ENCODE measurements at regions not wholly inside any gene's neighbourhood (a gene's known extent, or its start where the extent isn't known, plus 50 kb on each side); places are given as distances from the start of the nearest gene placed in this dataset.

GRCh38 chr4:20041839-20042407 is 209.8 kb upstream of the SLIT2 start (continued):
- no peak for TF ChIP-seq NPAS2 (CRISPR knock-in tag; IDR thresholded peaks at IDR 0.05; ENCODE audit: borderline replicate concordance)
- TF ChIP-seq HDAC6 (IDR thresholded peaks at IDR 0.05; ENCODE audit: low read depth, low read length), result no peak
- no peak for TF ChIP-seq ZNF609 (CRISPR knock-in tag; IDR thresholded peaks at IDR 0.05; ENCODE audit: borderline replicate concordance)
- no peak for TF ChIP-seq ZNF30 (CRISPR knock-in tag; IDR thresholded peaks at IDR 0.05)
- no peak for TF ChIP-seq HHEX (CRISPR knock-in tag; IDR thresholded peaks at IDR 0.05)

- FAIRE-seq (no peak), DNase-seq (ENCODE audit: low spot score) (no peak), ATAC-seq (no peak)
- 9% methylated on average over 3 of the region's 3 CpGs for WGBS (ENCODE audit: low lambda C conversion rate)
- H4K20me1 ChIP-seq (ENCODE audit: insufficient read depth, low read length), result no peaks in the 10 kb centered on the region
- H3K9ac ChIP-seq (ENCODE audit: insufficient read depth, low read depth, low read length), result no peak overlapping the region
- no peaks in the 10 kb centered on the region for H3K36me3 ChIP-seq (replicated peaks in 1 of 2; ENCODE audit: control insufficient read depth in 1 of 2, insufficient read depth in 2 of 2, low read length in 2 of 2)
- CTCF ChIA-PET (ENCODE audit: low intra/inter-chr PET ratio, low total read pairs), result no interaction called here
- TF ChIP-seq ZNF292 (CRISPR knock-in tag; IDR thresholded peaks at IDR 0.05; ENCODE audit: borderline replicate concordance, low read depth), result no peak
- no peak for TF ChIP-seq ZMYM2 (CRISPR knock-in tag; IDR thresholded peaks at IDR 0.05)
- no peak for TF ChIP-seq HMG20B (CRISPR knock-in tag; conservative IDR thresholded peaks at IDR 0.05)
- TF ChIP-seq SIX4 (CRISPR knock-in tag; IDR thresholded peaks at IDR 0.05), result no peak
- no peak for TF ChIP-seq ZNF784 (CRISPR knock-in tag; IDR thresholded peaks at IDR 0.05; ENCODE audit: borderline replicate concordance)
- no peak for TF ChIP-seq ZNF800 (CRISPR knock-in tag; IDR thresholded peaks at IDR 0.05)
- no peak for TF ChIP-seq BRF2 (CRISPR knock-in tag; IDR thresholded peaks at IDR 0.05)
- TF ChIP-seq KAT7 (CRISPR knock-in tag; IDR thresholded peaks at IDR 0.05; ENCODE audit: borderline replicate concordance), result no peak
- TF ChIP-seq ZNF546 (CRISPR knock-in tag; conservative IDR thresholded peaks at IDR 0.05), result no peak
- TF ChIP-seq ZNF605 (CRISPR knock-in tag; IDR thresholded peaks at IDR 0.05), result no peak
- in situ Hi-C loops (cut with HindIII; ENCODE audit: extremely low pct_ligation_motif_present, low pct_unique_long_range_greater_than_20kb), result no loop called here
- H3K79me2 ChIP-seq (ENCODE audit: insufficient read depth, low read length), result no peaks in the 10 kb centered on the region
- peaks cover 49% of the 10 kb centered on the region for H3K9me3 ChIP-seq (ENCODE audit: low read length)
- no peak overlapping the region for H3K4me3 ChIP-seq (replicated peaks in 1 of 3; ENCODE audit: insufficient read depth in 1 of 3, low read depth in 2 of 3, low read length in 3 of 3)
- H3K27me3 ChIP-seq (ENCODE audit: control insufficient read depth in 1 of 2, insufficient read depth in 2 of 2, low read length in 2 of 2), result no peaks in the 10 kb centered on the region
- POLR2A ChIA-PET, result no interaction called here
- H3K27ac ChIP-seq (ENCODE audit: extremely low read length, insufficient read depth, low read length), result no peak overlapping the region
- intact Hi-C loops (cut with micrococcal nuclease; ENCODE audit: unreplicated experiment), result no loop called here
- H2AFZ ChIP-seq (ENCODE audit: low read length), result no peak overlapping the region
- no peak overlapping the region for H3K4me2 ChIP-seq (ENCODE audit: low read depth, low read length)
- no TSS peak for BruUV-seq (replicated peaks)
- no peaks in the 10 kb centered on the region for H3K4me1 ChIP-seq (ENCODE audit: insufficient read depth, low read length)
These were observed 214.0 kb upstream of the SLIT2 start for GRCh38 chr4:20037745-20038144.

All from HepG2 (cell line).